OCI-LY3 (cell line): ENCODE measurements at regions not wholly inside any gene's neighbourhood (a gene's known extent, or its start where the extent isn't known, plus 50 kb on each side); places are given as distances from the start of the nearest gene placed in this dataset.

ENCODE experiments used
- CTCF ChIP-seq: fragments of 200-600, 300-600 bp; sonication (generic); IDR thresholded peaks from 2 replicates; pipeline ENCODE4 v1.5.1; 2014; ENCODE audit warnings: antibody characterized with exemption, low read length, low read depth
- EZH2phosphoT487 ChIP-seq: fragments of 200-600 bp; shearing (Covaris generic); IDR thresholded peaks from 2 replicates; pipeline ENCODE4 v1.6.1; 2018; ENCODE audit warnings: antibody characterized with exemption, mixed run types, low read depth

DNA sequence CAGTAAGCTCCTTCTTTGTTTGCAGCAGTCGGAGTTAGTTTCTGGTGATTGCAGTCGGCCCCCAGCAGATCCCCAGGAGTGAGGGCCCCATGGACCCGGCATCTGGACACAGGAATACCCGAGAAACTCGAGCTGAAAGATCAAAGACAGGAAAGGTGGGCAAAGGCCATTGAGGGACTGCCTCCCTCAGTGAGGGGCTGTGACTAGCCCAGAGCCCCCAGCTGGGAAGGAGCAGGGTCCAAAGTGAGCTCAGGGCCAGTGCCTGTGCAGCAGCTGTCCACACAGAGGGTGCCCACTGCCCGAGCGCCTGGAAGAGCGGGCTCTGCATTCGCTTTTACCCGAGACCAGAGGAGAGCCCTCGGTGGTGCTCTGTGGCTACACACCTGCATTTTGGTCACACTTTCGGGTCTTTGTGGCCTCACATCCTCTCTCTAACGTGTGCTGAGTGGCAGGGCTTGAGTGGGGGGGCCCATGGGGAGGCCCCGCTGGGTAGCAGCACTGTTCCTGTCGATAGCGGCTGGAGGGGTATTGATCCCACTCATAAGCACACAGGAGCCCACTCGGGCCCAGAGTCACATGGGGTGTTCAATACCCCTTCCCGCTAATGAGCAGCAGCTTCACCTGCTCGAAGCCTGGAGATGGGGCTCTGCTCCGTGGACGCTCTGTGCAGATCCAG is 532.9 kb downstream of the TBC1D22A start:
- no peak for TF ChIP-seq CTCF
- no peak for TF ChIP-seq EZH2phosphoT487
